ENCODE measurements at regions not wholly inside any gene's neighbourhood (a gene's known extent, or its start where the extent isn't known, plus 50 kb on each side); places are given as distances from the start of the nearest gene placed in this dataset.

DNA sequence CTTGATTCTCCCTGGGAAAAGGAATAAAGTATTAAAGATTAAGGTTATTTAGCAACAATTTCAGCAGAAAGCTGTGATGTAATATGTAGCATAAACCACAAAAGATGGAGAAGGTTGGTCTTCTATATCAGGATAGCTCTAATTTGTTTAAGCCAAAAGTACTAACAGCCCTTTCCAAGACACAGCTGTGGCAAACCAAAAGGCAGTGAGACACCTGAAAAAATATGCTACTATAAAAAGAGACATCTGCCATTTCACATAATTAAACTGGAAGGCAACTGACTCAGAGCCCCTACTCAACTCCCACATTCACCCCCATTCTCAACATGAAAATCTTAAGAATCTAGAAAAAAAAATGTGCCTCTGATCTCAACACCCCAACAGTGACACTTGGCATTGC, 390.2 kb upstream of the PRICKLE1 start:
- H3K4me1 Mint-ChIP-seq, result peaks cover 21 to 24% of the 10 kb centered on the region in 2 experiments
- no peak for DNase-seq

More for the DNA sequence above, 390.2 kb upstream of the PRICKLE1 start:
- Histone ChIP-seq H3K9me3 (ENCODE audit: control insufficient read depth, low read depth, low read length) (no peaks in the 10 kb centered on the region), H2BK15ac (ENCODE audit: low read depth, low read length) (no peak overlapping the region), H3T11ph (ENCODE audit: low read length) (no peak overlapping the region), H2AK5ac (ENCODE audit: insufficient read length, low read length) (no peak overlapping the region), H3K4me1 (ENCODE audit: insufficient read depth, low read length) (no peaks in the 10 kb centered on the region), H2AFZ (ENCODE audit: low read length) (no peak overlapping the region), H2BK20ac (ENCODE audit: low read depth, low read length, poor library complexity, severe bottlenecking) (no peak overlapping the region), H3K18ac (ENCODE audit: insufficient read length, low read depth, low read length) (no peak overlapping the region), H4K91ac (ENCODE audit: insufficient read length, low read depth, low read length) (no peak overlapping the region), H2BK120ac (ENCODE audit: low read depth, low read length, poor library complexity, severe bottlenecking) (no peak overlapping the region), H3K79me1 (ENCODE audit: insufficient read depth, low read depth, low read length, poor library complexity, severe bottlenecking) (no peaks in the 10 kb centered on the region), H3K9ac (ENCODE audit: extremely low read depth, insufficient read length, low read length) (no peak overlapping the region), H3K79me2 (ENCODE audit: insufficient read depth, low read length) (no peaks in the 10 kb centered on the region), H3K56ac (ENCODE audit: insufficient read length, low read depth, low read length) (no peak overlapping the region), H3K4me2 (ENCODE audit: insufficient read depth, insufficient read length, low read length) (no peak overlapping the region), H4K20me1 (ENCODE audit: control insufficient read depth, insufficient read depth, insufficient read length) (no peaks in the 10 kb centered on the region), H3K27me3 (ENCODE audit: insufficient read depth, low read length) (no peaks in the 10 kb centered on the region), H3K4ac (ENCODE audit: low read depth, low read length) (no peak overlapping the region), H3K14ac (ENCODE audit: insufficient read depth, low read length) (no peak overlapping the region; the same call in 1 of the 2 replicates), H3K23me2 (ENCODE audit: insufficient read length, low read depth, low read length, poor library complexity, severe bottlenecking) (no peaks in the 10 kb centered on the region), H2BK12ac (ENCODE audit: insufficient read length, low read depth, low read length) (no peak overlapping the region), H4K8ac (replicated peaks; ENCODE audit: insufficient read length, low read depth, low read length) (no peak overlapping the region), H3K23ac (ENCODE audit: insufficient read length, low read depth, low read length) (no peak overlapping the region), H2BK5ac (ENCODE audit: insufficient read length, low read length) (no peak overlapping the region), H4K5ac (ENCODE audit: insufficient read length, low read depth, low read length) (no peak overlapping the region), H3K27ac (ENCODE audit: insufficient read length, low read depth, low read length) (no peak overlapping the region)
- Mint-ChIP-seq H3K9me3 (peaks cover 5 to 9% of the 10 kb centered on the region in 2 experiments; a peak in 4 of 5 replicates), H3K27me3 (ENCODE audit: low read depth) (peaks cover 16% of the 10 kb centered on the region), H3K27ac (no peak overlapping the region), H3K36me3 (ENCODE audit: insufficient read depth in 1 of 3, low read depth in 3 of 3) (peaks cover 0 to 8% (median 3%) of the 10 kb centered on the region in 3 experiments; a peak in 3 of 7 replicates), H3K4me3 (no peak overlapping the region)
- TF ChIP-seq, protein P1, sequence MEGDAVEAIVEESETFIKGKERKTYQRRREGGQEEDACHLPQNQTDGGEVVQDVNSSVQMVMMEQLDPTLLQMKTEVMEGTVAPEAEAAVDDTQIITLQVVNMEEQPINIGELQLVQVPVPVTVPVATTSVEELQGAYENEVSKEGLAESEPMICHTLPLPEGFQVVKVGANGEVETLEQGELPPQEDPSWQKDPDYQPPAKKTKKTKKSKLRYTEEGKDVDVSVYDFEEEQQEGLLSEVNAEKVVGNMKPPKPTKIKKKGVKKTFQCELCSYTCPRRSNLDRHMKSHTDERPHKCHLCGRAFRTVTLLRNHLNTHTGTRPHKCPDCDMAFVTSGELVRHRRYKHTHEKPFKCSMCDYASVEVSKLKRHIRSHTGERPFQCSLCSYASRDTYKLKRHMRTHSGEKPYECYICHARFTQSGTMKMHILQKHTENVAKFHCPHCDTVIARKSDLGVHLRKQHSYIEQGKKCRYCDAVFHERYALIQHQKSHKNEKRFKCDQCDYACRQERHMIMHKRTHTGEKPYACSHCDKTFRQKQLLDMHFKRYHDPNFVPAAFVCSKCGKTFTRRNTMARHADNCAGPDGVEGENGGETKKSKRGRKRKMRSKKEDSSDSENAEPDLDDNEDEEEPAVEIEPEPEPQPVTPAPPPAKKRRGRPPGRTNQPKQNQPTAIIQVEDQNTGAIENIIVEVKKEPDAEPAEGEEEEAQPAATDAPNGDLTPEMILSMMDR (conservative IDR thresholded peaks at IDR 0.05), result no peak
